Activated CD8-positive, alpha-beta memory T cell treated with anti-CD3 and anti-CD28 coated beads, Interleukin-2, amount 50 U/mL, for 1 hour (primary cell): ENCODE measurements at regions not wholly inside any gene's neighbourhood (a gene's known extent, or its start where the extent isn't known, plus 50 kb on each side); places are given as distances from the start of the nearest gene placed in this dataset.
"Not testable (repeated sequence)": the region's sequence is repeated elsewhere in the genome, so short reads cannot be mapped to it uniquely, and the experiment has no call there.

Experiments
- DNase-seq: peaks from one replicate; pipeline ENCODE4 v3.0.0-alpha.2; 2020; ENCODE audit errors: extremely low read depth

DNA sequence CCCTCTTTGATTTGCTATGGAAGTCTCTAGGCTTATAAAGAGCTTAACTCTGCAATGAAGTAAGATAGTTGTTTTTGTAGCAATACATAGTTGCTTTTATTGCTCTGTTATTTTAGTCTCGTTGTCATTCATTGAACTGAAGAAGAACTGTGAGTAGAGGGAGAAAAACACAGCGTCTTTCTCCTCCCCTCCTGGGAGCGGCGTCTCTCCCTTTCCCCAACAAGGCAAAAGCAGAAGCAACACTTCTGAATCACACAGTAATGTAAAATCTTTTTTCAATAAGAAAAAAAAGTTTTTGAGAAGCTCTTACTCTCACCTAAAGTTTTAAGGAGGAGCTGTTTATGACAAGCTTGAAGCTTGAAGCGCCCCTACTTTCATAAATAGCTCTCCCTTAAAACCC is 119.3 kb upstream of the SLC7A14 start:
- DNase-seq: no peak

DNA sequence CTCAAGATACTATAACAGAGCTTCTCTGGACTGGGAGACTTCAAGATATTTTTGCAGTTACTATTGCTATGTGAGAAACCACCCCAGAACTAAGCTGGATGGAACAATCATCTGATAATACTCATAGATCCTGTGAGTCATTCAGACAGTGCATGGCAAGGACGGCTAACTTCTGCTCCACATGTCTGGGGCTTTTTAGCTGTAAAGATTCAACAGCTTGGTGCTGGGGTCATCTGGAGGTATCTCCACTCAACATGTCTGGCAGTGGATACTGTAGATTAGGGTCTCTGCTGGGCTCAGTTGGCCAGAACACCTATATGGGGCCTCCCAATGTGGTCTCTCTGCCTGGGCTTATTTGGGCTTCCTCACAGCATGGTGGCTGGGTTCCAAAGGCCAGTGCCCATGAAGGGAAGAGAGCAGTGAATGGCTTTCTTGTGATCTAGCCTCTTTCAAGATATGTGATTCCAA is 117.3 kb upstream of the SLC7A14 start:
- DNase-seq: no peak

DNA sequence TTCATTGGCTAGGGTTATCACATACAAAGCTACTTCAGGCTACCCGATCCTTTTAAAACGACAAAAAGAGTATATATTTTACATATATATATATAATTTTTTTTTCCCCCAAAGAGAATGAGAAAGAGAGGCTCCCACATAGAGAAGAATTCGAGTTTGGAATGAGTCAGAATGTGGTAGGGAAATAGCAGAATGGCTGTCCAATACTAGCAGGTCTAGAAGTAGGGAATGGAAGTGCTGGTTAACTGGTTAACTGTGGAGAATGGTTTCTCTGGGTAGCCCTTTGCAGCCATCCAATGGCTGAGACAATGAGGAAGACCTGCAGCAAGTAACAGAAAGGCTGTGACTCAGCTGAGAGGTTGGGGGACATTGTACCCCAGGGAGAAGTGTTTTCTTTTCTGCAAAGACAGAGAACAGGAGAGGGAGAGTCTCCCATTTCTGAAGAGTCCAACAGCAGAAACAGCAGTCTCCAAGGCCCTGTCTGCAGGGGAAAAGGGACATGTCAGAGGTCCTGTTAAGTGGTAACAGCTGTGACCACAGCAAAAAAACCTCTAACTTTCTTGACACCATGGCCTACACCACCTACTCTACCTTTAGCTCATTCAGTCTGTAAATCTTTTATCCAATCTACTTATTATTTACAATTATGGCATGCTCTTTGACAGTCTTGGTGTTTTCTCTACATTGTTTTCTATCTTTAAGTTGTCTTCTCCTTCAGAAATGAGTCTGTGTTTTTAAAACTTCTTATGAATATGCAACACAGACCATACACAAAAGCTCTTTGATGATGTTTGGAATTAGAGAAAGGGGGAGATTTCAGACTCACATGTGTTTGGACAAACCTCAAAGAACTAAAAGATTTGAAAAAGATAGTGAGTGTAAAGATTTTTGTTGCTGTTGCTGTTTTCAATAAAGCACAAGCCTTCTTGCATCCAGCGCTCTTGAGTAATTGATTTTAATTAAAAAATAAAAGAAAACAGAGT is 116.1 kb upstream of the SLC7A14 start:
- DNase-seq: no peak

DNA sequence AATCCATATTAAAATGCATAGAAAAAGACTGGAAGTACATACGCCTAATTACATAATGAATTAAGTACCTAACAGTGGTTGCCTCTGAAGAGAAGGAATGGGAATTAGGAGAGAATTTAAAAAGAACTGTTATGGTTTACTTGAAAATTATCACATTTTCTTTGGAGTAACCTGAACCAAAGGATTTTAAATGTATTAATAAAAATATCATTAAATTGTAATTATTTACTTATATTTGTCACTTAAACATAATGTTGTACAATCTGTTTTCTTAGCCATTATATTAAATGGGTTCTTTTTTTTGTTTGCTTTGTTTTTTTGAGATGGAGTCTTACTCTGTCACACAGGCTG is 114.2 kb upstream of the SLC7A14 start:
- no peak for DNase-seq

DNA sequence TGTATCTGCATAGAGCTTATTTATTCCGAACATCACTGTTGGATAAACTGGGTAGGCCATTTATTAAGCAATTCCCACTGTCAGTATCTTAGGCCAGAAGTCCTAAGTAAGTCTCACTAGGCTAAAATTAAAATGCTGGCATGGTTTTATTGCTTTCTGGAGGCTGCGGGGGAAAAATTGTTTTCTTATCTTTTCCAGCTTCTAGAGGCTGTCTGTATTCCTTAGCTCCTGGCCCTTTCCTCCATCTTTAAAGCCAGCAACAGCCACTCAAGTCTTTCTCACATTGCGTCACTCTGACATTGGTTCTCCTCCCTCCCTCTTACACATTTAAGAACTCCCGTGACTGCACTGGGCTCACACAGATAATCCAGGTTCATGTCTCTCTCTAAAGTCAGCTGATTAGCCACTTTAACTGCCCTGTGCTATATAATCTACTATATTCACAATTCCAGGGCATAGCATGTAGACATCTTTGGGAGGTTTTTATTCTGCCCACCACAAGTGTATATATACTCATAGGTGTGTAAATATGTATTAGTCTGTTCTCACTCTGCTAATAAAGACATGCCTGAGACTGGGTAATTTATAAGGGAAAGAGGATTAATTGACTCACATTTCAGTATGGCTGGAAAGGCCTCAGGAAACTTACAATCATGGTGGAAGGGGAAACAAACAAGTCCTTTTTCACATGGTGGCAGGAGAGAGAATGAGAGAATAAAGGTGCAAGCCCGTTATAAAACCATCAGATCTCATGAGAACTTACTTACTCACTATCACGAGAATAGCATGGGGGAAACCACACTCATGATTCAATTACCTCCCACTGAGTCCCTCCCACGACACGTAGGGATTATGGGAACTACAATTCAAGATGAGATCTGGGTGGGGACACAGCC is 113.5 kb upstream of the SLC7A14 start:
- DNase-seq: no peak

DNA sequence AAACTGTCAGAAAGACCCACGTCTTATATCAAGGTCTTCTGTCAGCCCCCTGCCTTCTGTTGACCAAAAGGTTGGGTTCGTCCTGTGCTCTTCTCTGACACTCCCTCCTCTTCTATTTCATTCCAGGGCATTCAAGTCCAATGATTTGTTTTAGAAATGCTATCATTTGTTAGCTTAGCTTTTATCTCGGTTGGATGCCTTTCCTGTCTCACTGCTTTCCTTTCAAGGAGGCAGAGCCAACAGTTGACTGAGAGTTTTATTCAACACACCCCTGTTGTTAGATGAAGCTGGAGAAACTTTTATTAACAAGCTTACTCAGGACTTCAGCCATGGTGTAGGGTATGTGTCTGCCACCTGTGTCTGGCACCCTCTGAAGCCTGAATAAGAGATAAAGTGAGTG is 112.0 kb upstream of the SLC7A14 start:
- no peak for DNase-seq

DNA sequence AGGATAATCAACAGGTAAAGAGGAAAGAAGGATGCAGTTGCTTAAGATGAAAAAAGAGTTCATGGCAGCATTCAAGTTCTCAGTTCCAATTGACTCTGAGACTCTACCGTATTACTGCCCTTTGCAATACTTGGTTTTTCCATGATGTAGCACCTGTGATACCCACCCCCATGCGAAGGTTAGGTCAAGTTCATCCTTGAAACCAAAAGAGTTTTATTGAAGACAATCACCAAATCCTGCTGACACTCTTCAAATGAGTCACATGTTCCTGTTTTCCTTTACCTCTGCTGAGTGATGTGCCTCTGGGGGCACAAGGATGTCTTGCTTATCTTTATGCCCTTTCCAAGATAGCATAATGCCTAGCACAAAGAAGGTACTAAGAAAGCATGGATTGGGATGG is 111.3 kb upstream of the SLC7A14 start:
- no peak for DNase-seq

DNA sequence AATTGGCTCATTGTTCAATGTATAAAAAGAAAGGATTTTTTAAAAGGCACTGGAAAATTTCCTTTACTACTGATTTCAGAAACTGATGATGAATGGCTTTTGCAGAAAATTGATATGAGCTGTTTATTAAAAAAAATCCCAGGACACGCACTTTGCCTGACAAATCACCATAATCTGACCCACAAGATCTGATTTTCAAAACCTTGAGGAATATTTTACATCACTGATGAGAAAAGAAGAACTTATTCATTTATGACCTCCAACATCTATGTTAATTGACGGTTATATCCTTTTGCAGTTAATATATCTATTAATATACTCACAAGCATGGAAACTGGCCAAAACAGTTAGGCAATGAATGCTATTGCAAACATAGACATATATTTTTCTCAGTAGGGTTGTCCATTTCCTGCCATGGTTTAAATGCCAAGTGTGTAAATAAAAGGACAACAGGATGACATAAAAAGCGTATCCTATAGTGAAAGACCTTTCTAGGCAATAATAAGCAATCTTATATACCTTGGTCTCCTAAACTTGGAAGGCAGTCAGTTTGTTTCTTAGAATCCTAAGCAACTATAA is 109.7 kb upstream of the SLC7A14 start:
- no peak for DNase-seq

DNA sequence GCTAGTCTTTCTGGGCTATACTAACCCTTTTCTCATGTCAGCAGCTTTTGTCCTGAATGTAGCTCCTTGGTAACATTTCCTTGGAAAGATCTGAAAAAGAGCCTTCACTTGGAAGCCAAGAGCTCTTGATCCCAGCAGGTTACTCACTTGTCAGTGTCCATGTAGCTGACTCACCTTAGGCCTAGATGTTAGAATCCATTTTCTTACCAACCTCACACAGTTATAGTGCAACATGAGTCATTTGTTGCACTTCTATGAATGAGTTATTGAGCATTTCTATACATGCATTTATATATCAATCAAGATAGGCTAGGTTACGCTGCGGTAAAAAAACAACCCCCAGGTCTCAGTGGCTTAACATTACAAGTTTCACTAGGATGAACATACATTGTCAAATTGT is 106.8 kb upstream of the SLC7A14 start:
- DNase-seq: no peak

DNA sequence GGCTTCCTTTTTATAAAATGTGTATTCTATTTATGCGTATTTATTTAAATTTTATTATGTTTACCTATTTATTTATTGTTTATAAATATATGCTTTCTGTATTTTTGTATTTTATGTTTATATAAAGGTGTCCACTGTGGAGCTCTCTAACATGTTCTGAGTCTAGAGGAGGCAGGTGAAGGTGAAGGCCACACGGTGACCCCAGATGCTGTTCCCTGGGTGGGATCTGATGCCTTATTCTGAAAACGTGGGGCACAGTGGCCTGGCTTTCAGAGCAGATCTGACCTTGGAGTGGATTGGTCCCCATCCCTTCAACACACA is 104.7 kb upstream of the SLC7A14 start:
- no peak for DNase-seq

DNA sequence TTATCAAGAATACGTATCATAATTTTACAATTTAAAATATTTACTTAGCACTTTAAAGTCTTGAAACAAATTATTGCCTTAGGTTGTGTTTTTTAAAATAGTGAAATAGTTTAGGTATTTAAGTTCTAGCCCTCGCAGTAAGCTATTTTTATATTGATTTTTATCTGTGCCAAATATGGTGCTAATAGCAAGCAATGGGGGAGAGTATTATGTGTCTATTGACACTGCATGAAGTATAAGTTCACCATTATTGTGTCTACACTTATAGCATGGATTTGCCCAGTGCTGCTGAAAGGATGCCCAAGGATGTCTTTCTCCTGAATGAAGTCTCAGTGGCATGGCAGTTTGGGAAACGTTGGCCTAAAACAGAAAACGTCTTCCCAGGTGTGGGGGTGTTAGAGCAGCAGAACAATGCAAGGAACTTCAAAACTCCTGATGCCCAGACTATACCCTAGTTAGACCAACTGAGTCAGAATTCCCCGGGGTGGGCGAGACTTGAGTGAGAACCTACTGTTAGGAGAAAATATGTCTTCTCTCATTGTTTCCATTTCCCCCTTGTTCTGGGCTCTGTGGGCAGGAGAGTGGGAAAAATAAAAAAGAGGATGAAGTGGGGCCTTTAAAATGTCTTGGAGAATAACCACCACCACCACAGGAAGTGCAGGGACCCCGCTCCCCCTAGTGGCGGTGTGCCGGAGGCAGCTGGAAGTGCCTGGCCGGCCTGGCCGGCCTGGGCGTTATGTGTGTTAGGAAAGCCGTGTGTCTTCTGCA is 104.2 kb upstream of the SLC7A14 start:
- no peak for DNase-seq

DNA sequence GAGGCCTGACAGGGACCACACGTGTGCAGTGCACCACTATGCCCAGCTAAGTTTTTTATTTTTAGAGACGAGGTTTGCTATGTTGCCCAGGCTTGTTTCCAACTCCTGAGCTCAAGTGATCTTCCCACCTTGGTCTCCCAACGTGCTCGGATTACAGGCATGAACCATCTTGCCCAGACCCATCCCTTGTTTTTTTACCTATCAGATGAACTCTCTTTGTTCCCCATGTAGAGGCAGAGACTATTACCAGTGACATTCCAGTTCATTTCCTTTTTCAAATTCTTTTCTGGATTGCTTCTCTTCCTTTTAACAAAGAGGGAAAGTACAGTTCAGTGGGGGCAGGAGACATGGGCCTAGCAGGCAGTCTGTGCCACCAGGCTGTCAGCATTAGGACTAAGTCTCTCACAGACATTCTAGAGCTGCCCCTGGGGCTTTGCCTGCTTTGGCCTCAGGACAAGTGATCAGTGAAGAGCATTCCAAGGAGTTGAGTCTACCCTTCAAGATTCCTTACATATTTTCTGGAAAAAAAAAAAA is 103.5 kb upstream of the SLC7A14 start:
- DNase-seq: no peak

DNA sequence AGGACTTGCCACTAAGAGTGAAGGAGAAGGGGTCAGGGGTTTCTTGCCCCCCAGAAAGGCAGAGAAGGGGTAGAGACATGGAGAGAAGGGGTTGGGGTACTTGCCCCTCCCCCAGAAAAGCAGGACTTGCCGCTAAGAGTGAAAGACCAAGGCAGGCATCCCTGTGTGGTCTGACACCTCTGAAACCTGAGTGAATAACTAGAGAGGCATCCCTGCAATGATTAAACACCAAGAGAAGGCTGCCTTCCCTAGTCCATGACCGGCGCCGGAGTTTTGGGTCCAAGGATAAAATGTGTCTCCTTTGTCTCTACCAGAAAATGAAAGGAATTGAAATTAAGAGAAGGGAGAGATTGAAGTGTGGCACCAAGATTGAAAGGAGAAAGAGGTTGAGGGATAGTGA is 102.3 kb upstream of the SLC7A14 start:
- DNase-seq: not testable (repeated sequence)

DNA sequence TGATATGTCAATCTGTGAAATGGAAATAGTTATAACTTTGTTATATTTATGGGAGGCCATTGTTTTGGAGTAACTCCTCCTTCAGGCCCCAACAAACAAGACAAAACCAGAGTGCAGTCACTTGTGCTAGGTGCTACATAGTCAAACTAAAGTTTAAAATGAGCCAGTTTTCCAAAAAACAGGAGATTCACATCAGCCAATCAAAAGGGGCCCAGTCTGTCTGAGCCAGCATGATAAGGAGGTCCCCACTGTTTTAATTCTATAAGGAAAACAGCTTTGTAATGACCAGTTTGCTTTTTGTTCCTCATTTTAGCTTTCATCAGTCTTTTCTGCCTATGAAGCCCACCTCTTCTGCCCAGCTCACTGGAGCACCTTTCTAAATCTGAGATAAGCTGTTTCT is 94.7 kb upstream of the SLC7A14 start:
- no peak for DNase-seq

DNA sequence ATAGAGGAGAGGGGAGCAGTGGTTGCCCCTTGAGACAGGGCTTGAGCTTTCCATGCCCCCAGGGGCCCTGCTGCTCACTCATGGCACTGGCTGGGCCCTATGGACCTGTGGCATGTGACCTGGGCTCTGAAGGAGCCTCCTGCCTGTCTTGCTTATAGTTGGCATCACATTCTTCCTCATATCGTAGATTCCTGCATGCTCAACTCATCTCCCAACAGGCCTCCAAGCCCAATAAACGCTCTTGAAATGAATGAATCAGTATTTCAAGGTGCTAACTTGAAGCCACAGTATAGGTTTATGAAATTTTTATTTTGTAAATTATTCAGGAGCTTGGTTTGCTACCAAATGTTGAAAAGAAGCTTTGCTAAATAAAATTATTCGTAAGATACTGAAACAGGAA is 93.3 kb upstream of the SLC7A14 start:
- no peak for DNase-seq

DNA sequence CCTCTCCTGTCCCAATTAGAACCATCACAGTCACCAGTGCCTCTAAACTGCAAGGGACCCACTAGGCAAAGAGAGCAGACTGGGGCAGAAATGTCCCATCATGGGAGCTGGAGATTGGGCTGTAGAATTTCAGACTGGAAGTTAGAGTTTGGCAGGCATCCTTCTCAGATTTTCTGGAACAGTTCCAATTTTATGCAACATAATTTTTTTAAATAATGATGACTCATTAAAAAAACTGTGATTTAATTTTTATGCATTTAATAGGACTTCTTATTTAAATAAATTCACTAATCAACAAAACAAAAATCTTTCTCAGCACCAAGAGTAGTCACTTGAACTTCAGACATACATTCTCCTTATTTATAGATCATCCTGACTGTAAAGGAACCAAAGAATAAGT is 84.6 kb upstream of the SLC7A14 start:
- DNase-seq: no peak

DNA sequence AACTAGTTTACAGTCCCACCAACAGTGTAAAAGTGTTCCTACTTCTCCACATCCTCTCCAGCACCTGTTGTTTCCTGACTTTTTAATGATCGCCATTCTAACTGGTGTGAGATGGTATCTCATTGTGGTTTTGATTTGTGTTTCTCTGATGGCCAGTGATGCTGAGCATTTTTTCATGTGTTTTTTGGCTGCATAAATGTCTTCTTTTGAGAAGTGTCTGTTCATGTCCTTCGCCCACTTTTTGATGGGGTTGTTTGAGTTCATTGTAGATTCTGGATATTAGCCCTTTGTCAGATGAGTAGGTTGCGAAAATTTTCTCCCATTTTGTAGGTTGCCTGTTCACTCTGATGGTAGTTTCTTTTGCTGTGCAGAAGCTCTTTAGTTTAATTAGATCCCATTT is 77.1 kb upstream of the SLC7A14 start:
- DNase-seq: not testable (repeated sequence)

DNA sequence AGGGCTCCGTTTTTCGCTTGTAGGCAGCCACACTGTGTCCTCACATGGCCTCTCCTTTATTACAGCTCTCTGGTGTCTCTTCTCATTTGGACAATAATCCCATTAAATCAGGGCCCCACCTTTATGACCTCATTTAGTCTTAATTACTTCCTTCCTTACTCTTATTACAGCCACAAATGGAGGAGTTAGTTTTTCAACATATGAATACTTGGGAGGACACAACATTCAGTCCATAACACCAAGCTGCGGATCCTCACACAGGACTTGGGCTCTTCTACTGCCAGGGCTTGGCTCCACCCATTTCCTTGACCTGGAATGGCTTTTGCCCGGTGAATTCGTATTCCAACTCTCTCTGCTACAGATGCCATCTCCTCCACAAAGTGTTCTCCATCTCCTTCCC is 74.3 kb upstream of the SLC7A14 start:
- DNase-seq: no peak

DNA sequence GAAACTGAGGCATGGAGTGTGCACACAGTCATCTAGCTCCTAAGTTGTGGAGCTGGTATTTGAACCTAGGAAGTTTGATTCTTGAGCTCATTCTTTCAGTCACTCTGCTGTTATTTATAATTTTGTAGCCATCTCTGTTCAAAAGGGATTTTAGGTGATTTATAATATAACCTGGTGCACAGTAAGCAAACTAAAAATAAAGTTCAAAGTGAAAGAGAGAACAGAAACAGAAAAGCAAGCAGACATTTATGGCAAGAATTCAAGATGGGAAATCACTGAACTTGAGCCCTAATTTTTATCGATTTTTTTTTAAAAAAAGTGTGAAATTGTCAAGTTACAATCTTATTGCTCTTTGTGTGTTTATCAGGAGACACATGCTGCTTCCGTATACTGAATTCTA is 71.4 kb upstream of the SLC7A14 start:
- DNase-seq: no peak

DNA sequence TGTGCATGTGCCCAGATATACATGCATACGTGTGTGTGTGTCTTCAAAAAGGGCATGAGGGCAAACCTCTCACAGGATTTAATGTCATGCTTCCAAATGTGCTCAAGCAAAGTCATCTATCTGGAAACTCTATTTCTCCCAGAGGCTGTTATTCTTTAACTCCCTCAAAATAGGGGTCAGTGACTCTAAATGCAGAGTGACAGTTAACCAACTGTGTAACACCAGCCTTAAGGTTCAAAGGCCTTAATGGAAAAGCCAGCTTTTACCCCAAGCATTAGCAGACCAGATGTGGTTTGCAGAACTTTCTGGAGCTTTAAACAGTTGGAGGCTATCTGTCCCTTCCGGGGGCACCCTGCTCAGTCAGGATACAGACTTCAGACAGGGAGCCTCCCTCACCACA is 70.4 kb upstream of the SLC7A14 start:
- no peak for DNase-seq

DNA sequence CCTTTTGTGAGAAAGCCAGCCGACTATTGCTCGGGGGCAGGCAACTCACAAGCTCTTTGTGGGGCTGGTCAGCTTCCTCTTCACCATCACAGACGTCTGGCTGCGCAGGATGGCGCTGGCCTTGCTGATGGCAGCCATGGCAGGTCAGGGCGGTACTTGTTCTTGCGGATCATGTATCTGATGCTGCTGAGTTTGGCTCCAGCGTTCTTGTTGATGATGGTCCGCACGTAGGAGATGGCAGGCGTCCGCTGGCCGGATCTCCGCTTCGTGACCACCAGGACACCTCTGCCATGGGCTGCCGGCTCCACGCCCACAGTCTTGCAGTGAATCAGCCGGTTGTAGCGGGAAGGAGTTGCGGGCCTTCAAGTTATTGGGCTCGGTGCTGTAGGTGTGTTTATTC is 67.9 kb upstream of the SLC7A14 start:
- no peak for DNase-seq
